GM12864 (cell line): ENCODE measurements at regions not wholly inside any gene's neighbourhood (a gene's known extent, or its start where the extent isn't known, plus 50 kb on each side); places are given as distances from the start of the nearest gene placed in this dataset.

ENCODE experiments used
- DNase-seq: peaks from one replicate; pipeline ENCODE4 v3.0.0-alpha.2; 2011; ENCODE audit warnings: low read depth
- H3K4me3 ChIP-seq: 2 replicates; pipeline ENCODE4 v1.5.1; 2011; ENCODE audit warnings: mild to moderate bottlenecking, low read depth, low read length, control low read depth
- TF ChIP-seq, protein P1 (sequence below): IDR thresholded peaks from 2 replicates; pipeline ENCODE4 v1.5.1; 2011; ENCODE audit warnings: low read depth, mild to moderate bottlenecking, moderate library complexity, low read length, control low read depth, inconsistent platforms; ENCODE audit errors: missing control alignments

DNA sequence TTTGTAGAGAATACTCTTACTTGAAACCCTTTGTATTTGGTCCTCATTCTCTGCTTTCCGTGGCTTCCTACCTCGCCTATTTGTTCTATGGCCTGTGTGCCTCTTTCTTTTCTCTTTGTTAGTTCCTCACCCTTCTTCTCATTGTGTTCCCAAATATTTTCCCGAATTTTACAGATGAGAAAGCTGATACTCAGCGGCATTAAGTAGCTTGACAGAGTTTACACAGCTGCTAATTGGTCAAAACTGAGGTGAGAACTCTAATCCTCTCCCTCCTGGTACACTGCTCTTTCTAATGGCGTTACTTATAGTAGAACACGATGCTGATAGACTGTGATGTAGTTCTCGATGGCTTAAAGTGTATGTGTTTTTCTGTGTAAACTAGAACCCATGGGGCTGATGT lies 80.7 kb upstream of the HDAC9 start:
- H3K4me3 ChIP-seq = no peak overlapping the region
- TF ChIP-seq, protein P1, sequence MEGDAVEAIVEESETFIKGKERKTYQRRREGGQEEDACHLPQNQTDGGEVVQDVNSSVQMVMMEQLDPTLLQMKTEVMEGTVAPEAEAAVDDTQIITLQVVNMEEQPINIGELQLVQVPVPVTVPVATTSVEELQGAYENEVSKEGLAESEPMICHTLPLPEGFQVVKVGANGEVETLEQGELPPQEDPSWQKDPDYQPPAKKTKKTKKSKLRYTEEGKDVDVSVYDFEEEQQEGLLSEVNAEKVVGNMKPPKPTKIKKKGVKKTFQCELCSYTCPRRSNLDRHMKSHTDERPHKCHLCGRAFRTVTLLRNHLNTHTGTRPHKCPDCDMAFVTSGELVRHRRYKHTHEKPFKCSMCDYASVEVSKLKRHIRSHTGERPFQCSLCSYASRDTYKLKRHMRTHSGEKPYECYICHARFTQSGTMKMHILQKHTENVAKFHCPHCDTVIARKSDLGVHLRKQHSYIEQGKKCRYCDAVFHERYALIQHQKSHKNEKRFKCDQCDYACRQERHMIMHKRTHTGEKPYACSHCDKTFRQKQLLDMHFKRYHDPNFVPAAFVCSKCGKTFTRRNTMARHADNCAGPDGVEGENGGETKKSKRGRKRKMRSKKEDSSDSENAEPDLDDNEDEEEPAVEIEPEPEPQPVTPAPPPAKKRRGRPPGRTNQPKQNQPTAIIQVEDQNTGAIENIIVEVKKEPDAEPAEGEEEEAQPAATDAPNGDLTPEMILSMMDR = no peak
- no peak for DNase-seq

DNA sequence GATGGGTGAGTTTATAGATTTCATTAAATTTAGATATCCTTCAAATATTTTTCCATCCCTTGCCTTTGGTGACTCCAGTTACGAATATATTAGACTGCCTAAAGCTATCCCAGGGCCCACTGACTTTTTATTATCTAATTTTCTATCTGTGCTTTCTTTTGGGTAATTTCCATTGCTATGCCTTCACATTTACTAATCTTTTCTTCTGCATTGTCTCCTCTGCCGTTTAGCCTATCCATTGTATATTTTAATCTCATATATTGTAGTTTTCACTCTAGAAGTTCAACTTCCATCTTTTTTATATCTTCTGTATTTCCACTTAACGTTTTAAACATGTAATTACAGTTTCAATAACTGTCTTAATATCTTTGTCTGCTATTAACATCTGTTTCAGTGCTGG lies 78.6 kb upstream of the HDAC9 start:
- DNase-seq = no peak
- no peak overlapping the region for H3K4me3 ChIP-seq
- TF ChIP-seq, protein P1 = no peak

DNA sequence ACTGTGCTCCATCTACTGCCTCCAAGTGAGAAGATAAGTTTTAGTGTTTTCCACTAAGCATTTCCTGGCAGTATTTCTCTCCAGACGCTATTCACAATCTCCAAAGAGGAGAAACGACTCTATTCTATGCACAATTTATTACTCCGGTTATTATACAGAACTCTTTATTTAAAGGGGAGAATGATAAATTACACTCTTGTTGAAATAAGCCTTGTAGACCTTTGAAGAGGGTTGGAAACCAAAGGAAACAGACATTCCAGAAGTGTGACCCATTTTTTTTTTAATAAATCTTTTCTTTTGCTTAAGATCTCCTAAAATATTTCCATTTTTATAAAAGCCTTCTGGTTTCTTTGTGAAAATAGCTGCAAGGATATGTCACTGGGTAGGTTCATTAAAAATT lies 76.1 kb upstream of the HDAC9 start:
- DNase-seq = no peak
- TF ChIP-seq, protein P1 = no peak
- no peak overlapping the region for H3K4me3 ChIP-seq

DNA sequence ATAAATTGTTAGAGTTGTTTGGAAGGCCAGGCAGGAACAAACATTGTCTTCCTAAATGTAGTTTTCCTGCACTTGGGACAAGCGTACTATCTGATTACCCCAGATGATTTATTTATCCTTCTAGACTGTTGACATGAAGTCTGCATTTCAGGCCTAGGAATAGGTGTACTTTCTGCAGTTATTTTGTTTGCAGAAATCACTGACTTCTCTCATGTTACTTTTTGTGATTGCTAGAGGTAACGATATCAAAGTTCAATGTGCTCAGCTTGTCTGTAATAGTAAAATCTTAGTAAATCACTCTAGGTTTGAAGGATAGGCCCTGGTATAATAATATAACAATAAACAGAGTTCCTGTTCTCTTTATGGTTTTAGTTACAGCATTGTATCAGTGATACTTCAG lies 75.4 kb upstream of the HDAC9 start:
- TF ChIP-seq, protein P1 = no peak
- no peak for DNase-seq
- H3K4me3 ChIP-seq = no peak overlapping the region

DNA sequence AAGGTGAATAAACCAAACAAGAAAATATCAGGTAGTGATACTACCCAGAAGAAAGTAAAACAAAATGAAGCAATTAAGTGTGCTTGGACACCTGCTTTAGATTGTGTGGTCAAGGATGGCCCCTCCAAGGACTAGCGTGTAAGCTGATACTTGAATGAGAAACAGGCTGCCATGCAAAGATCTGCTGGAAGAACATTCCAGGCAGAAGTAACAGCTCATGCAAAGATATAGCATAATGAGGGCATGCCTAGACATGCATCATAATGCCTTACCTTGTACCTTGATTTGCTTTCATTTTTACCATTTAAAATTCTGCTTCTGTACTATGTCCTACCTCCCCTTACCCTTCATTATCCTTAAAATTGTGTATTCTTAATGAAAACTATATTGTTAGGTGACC lies 74.8 kb upstream of the HDAC9 start:
- DNase-seq = no peak
- TF ChIP-seq, protein P1 = no peak
- H3K4me3 ChIP-seq = no peak overlapping the region

DNA sequence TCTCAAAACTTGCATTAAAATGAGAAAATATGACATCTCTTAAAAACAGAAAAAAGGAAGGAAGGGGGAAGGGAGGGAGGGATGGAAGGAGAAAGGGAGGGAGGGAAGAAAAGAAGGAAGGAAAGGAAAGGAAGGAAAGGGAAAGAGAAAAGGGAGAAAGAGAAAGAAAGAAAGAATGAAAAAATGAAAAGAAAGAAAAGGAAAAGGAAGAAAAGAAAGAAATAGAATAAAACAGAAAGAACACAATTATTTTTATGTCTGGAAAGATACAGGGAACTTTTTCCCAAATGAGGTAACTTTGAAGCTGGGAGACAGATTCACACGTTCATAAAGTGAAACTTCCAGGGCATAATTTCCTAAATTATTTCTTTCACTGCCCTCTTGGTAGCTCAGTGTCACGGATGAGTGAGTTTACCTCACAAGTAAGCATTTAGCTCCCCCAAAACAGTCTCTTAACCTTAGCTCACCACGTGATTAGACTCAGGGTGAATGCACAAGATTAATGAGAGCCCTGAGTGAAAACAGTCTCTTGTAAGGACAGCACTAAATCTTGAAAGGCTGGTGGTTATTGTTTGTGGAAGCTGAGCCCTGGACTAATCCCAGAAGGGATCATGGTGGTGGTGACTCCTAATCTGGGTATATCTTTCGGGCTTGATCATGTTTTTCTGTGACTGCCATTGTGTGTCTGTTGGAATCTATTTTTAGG lies 74.1 kb upstream of the HDAC9 start:
- TF ChIP-seq, protein P1 = no peak
- DNase-seq = peak; percentile 1

DNA sequence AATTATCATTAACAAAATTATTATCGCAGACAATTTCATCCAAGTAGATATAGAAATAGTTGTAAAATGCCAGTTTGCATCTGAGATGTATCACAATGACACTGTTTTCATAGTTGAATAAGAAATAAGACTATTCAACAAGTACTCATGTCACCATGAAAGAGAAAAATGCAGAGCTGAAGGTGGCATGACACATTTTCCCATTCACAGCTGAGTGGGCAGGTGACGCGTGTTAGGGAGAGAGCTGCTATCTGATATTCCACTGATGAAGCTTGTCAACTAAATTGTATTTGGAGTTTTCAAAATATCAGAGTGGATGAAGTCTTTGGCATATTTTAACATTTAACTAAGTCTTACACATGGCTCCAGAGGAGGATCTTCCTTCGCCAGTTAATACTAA lies 70.3 kb upstream of the HDAC9 start:
- TF ChIP-seq, protein P1 = no peak
- H3K4me3 ChIP-seq = no peak overlapping the region
- no peak for DNase-seq

More for the DNA sequence above, 74.1 kb upstream of the HDAC9 start:
- H3K4me3 ChIP-seq = no peak overlapping the region
